LNCAP (cell line): ENCODE measurements at regions not wholly inside any gene's neighbourhood (a gene's known extent, or its start where the extent isn't known, plus 50 kb on each side); places are given as distances from the start of the nearest gene placed in this dataset.

Source experiments
- CTCF ChIP-seq: fragments of 450-650 bp; IDR thresholded peaks from 2 replicates; pipeline ENCODE4 v1.5.1; 2017; ENCODE audit warnings: mild to moderate bottlenecking

- no peak for TF ChIP-seq CTCF
These were observed 887.1 kb downstream of the TFAP2A start for GRCh38 chr6:9527679-9528286.

GRCh38 chr6:9523462-9523861, 891.4 kb downstream of the TFAP2A start:
- TF ChIP-seq CTCF = no peak

- TF ChIP-seq CTCF = no peak
These were observed 892.8 kb downstream of the TFAP2A start for GRCh38 chr6:9522101-9522500.

GRCh38 chr6:9521152-9521530, 893.7 kb downstream of the TFAP2A start:
- no peak for TF ChIP-seq CTCF

GRCh38 chr6:9520417-9521151, 894.3 kb downstream of the TFAP2A start:
- TF ChIP-seq CTCF = no peak

GRCh38 chr6:9518431-9518830, 896.4 kb downstream of the TFAP2A start:
- TF ChIP-seq CTCF = no peak

GRCh38 chr6:9517806-9518205, 897.1 kb downstream of the TFAP2A start:
- TF ChIP-seq CTCF = no peak
